H1 (cell line): ENCODE measurements at regions not wholly inside any gene's neighbourhood (a gene's known extent, or its start where the extent isn't known, plus 50 kb on each side); places are given as distances from the start of the nearest gene placed in this dataset.

Experiments used
- CTCF ChIA-PET: fragments of 300-600 bp; sonication (Branson Sonifier 250); formaldehyde crosslinking; loops from one replicate; lab custom pipeline; 2021; ENCODE audit not compliant: partially characterized antibody; lab: Charles Lee
- POLR2A ChIA-PET: fragments of 300-600 bp; sonication (Branson Sonifier 250); formaldehyde crosslinking; loops from one replicate; lab custom pipeline; 2021; ENCODE audit warnings: inconsistent platforms; ENCODE audit not compliant: partially characterized antibody; lab: Charles Lee
- DNase-seq, 2 experiments: peaks; one replicate each; pipeline versions ENCODE4 v3.0.0 to v3.0.0-alpha.2; 2010 to 2022; ENCODE audit warnings: low spot score in 2 of 2, low read depth in 1 of 2, mixed read lengths in 1 of 2
- FAIRE-seq: peaks from 2 replicates; lab custom pipeline; 2011; peaks lifted over from hg19 to GRCh38; lab: Jason Lieb, UNC
- H2AFZ ChIP-seq: 2 replicates; pipeline ENCODE4 v1.8.1; 2012; ENCODE audit warnings: low read length, inconsistent platforms
- H2AK5ac ChIP-seq: 2 replicates; pipeline ENCODE4 v1.6.1; 2013; ENCODE audit warnings: low read depth, low read length
- H2BK120ac ChIP-seq: replicated peaks from 2 replicates; pipeline ENCODE3; 2013; ENCODE audit warnings: low read depth, low read length, inconsistent platforms
- H2BK12ac ChIP-seq: 2 replicates; pipeline ENCODE4 v1.6.1; 2013; ENCODE audit warnings: low read depth, low read length
- H2BK15ac ChIP-seq: 2 replicates; pipeline ENCODE4 v1.6.1; 2013; ENCODE audit warnings: low read length
- H2BK20ac ChIP-seq: 2 replicates; pipeline ENCODE4 v1.6.1; 2013; ENCODE audit warnings: low read length
- H2BK5ac ChIP-seq: 2 replicates; pipeline ENCODE4 v1.6.1; 2013; ENCODE audit warnings: low read depth, low read length
- H3K14ac ChIP-seq: 2 replicates; pipeline ENCODE4 v1.6.1; 2013; ENCODE audit warnings: inconsistent platforms; ENCODE audit not compliant: insufficient read length
- H3K18ac ChIP-seq: 2 replicates; pipeline ENCODE4 v1.6.1; 2013; ENCODE audit warnings: low read length; ENCODE audit errors: extremely low read depth
- H3K23ac ChIP-seq: 2 replicates; pipeline ENCODE4 v1.6.1; 2013; ENCODE audit warnings: inconsistent platforms; ENCODE audit not compliant: insufficient read length
- H3K23me2 ChIP-seq: 2 replicates; pipeline ENCODE4 v1.6.1; 2013; ENCODE audit warnings: low read depth, low read length
- H3K27ac ChIP-seq: 2 replicates; pipeline ENCODE4 v1.6.1; 2011; ENCODE audit warnings: low read depth, low read length, inconsistent platforms
- H3K27me3 ChIP-seq, 4 experiments: replicated peaks in 1 of 4; 1 replicate in 1 of 4; 2 replicates in 3 of 4; pipeline versions ENCODE4 v1.6.1 to v1.8.1; 2011 to 2013; ENCODE audit warnings: low read length in 3 of 4, mild to moderate bottlenecking in 3 of 4, inconsistent platforms in 2 of 4, mixed read lengths in 2 of 4, moderate library complexity in 1 of 4; ENCODE audit not compliant: control insufficient read depth in 3 of 4, insufficient read depth in 3 of 4; ENCODE audit errors: extremely low read depth in 1 of 4
- H3K36me3 ChIP-seq, 4 experiments: 2 replicates each; pipeline versions ENCODE4 v1.6.1 to v1.8.1; 2011 to 2013; ENCODE audit warnings: mild to moderate bottlenecking in 4 of 4, low read length in 3 of 4, moderate library complexity in 2 of 4, control low read depth in 1 of 4, inconsistent platforms in 1 of 4; ENCODE audit not compliant: insufficient read depth in 4 of 4, control insufficient read depth in 2 of 4
- H3K4ac ChIP-seq: replicated peaks from 2 replicates; pipeline ENCODE3; 2013; ENCODE audit warnings: low read length, low read depth, mixed read lengths, inconsistent platforms; ENCODE audit not compliant: insufficient read length
- H3K4me1 ChIP-seq, 4 experiments: replicated peaks in 1 of 4; 1 replicate in 1 of 4; 2 replicates in 3 of 4; pipeline versions ENCODE4 v1.6.1 to v1.8.1; 2011 to 2013; ENCODE audit warnings: low read length in 3 of 4, inconsistent platforms in 2 of 4, mixed read lengths in 1 of 4; ENCODE audit not compliant: insufficient read depth in 4 of 4, control insufficient read depth in 3 of 4
- H3K4me2 ChIP-seq, 2 experiments: 2 replicates each; pipeline versions ENCODE4 v1.6.1 to v1.8.1; 2011 to 2013; ENCODE audit warnings: low read depth in 2 of 2, low read length in 2 of 2, control low read depth in 1 of 2, inconsistent platforms in 1 of 2, mild to moderate bottlenecking in 1 of 2; ENCODE audit not compliant: insufficient read depth in 1 of 2
- H3K4me3 ChIP-seq, 4 experiments: fragments of 200-600, 300-600 bp in 1 of 4; sonication (generic), shearing (Covaris generic), sonication (Bioruptor Twin) in 1 of 4; 2 replicates each; pipeline versions ENCODE4 v1.5.1 to v1.8.1; 2011 to 2016; ENCODE audit warnings: low read length in 4 of 4, low read depth in 3 of 4, control low read depth in 2 of 4, inconsistent platforms in 2 of 4, mild to moderate bottlenecking in 2 of 4, mixed read lengths in 1 of 4, moderate library complexity in 1 of 4; ENCODE audit not compliant: insufficient read depth in 2 of 4; ENCODE audit errors: extremely low read depth in 1 of 4
- H3K56ac ChIP-seq: replicated peaks from 2 replicates; pipeline ENCODE3; 2013; ENCODE audit warnings: low read depth, mild to moderate bottlenecking, mixed read lengths, low read length, inconsistent platforms; ENCODE audit not compliant: insufficient read length
- H3K79me1 ChIP-seq: 2 replicates; pipeline ENCODE4 v1.6.1; 2013; ENCODE audit warnings: low read depth, low read length, control low read depth
- H3K79me2 ChIP-seq, 2 experiments: 2 replicates each; pipeline versions ENCODE4 v1.6.1 to v1.8.1; 2012 to 2013; ENCODE audit warnings: low read length in 2 of 2, mild to moderate bottlenecking in 2 of 2, inconsistent platforms in 1 of 2; ENCODE audit not compliant: insufficient read depth in 2 of 2, control insufficient read depth in 1 of 2
- H3K9ac ChIP-seq, 4 experiments: replicated peaks in 1 of 4; 1 replicate in 1 of 4; 2 replicates in 3 of 4; pipeline versions ENCODE4 v1.6.1 to v1.8.1; 2011 to 2013; ENCODE audit warnings: low read depth in 3 of 4, low read length in 3 of 4, control low read depth in 2 of 4, mild to moderate bottlenecking in 2 of 4, moderate library complexity in 2 of 4, inconsistent platforms in 1 of 4; ENCODE audit errors: extremely low read depth in 1 of 4
- H3K9me3 ChIP-seq, 2 experiments: 2 replicates each; pipeline versions ENCODE4 v1.6.1 to v1.8.1; 2012 to 2013; ENCODE audit warnings: mild to moderate bottlenecking in 2 of 2, moderate library complexity in 2 of 2, control low read depth in 1 of 2, inconsistent platforms in 1 of 2, low read depth in 1 of 2, low read length in 1 of 2, mixed read lengths in 1 of 2; ENCODE audit not compliant: insufficient read depth in 2 of 2
- H4K20me1 ChIP-seq, 2 experiments: replicated peaks in 1 of 2; 2 replicates each; pipeline versions ENCODE3 to v1.8.1; 2011 to 2013; ENCODE audit warnings: inconsistent platforms in 2 of 2, low read length in 2 of 2, mild to moderate bottlenecking in 1 of 2; ENCODE audit not compliant: insufficient read depth in 2 of 2, control insufficient read depth in 1 of 2
- H4K5ac ChIP-seq: 2 replicates; pipeline ENCODE4 v1.6.1; 2013; ENCODE audit warnings: low read length, low read depth, mixed read lengths, inconsistent platforms; ENCODE audit not compliant: insufficient read length
- H4K8ac ChIP-seq: 2 replicates; pipeline ENCODE4 v1.8.0; 2013; ENCODE audit warnings: mild to moderate bottlenecking, moderate library complexity, low read length, inconsistent platforms; ENCODE audit not compliant: insufficient read depth; ENCODE audit errors: extremely low read depth
- H4K91ac ChIP-seq: replicated peaks from 2 replicates; pipeline ENCODE3; 2013; ENCODE audit warnings: low read length, mixed read lengths, inconsistent platforms; ENCODE audit not compliant: insufficient read length
- ATF3 ChIP-seq: IDR thresholded peaks from 2 replicates; pipeline ENCODE4 v1.6.1; 2011; ENCODE audit warnings: low read depth, mild to moderate bottlenecking, low read length; ENCODE audit not compliant: insufficient read depth
- BACH1 ChIP-seq: IDR thresholded peaks from 2 replicates; pipeline ENCODE4 v1.6.1; 2012; ENCODE audit warnings: low read length, improper control_type of control experiment
- BCL11A ChIP-seq, 2 experiments: IDR thresholded peaks; one replicate each; pipeline ENCODE4 v1.6.1; 2011; ENCODE audit warnings: low read depth in 2 of 2, low read length in 2 of 2, mild to moderate bottlenecking in 2 of 2
- EP300 ChIP-seq, 2 experiments: IDR thresholded peaks; 1 replicate in 1 of 2; 2 replicates in 1 of 2; pipeline ENCODE4 v1.6.1; 2011 to 2012; ENCODE audit warnings: low read depth in 2 of 2, low read length in 2 of 2, mild to moderate bottlenecking in 2 of 2, borderline replicate concordance in 1 of 2, inconsistent platforms in 1 of 2, moderate library complexity in 1 of 2
- KDM4A ChIP-seq: IDR thresholded peaks from one replicate; pipeline ENCODE4 v1.7.1; 2012; ENCODE audit warnings: low read depth, mild to moderate bottlenecking, moderate library complexity, low read length, inconsistent platforms; ENCODE audit not compliant: severe bottlenecking
- MAFK ChIP-seq: IDR thresholded peaks from 2 replicates; pipeline ENCODE4 v1.6.1; 2012; ENCODE audit warnings: low read depth, mild to moderate bottlenecking, improper control_type of control experiment, low read length
- POLR2A ChIP-seq, 2 experiments: IDR thresholded peaks; 1 replicate in 1 of 2; 2 replicates in 1 of 2; pipeline ENCODE4 v1.6.1; 2011; ENCODE audit warnings: low read depth in 2 of 2, low read length in 2 of 2, mild to moderate bottlenecking in 2 of 2; ENCODE audit errors: control extremely low read depth in 1 of 2
- SP1 ChIP-seq: IDR thresholded peaks from 2 replicates; pipeline ENCODE4 v1.6.1; 2011; ENCODE audit warnings: low read depth, low read length
- TAF1 ChIP-seq: IDR thresholded peaks from 2 replicates; pipeline ENCODE4 v1.6.1; 2011; ENCODE audit warnings: mild to moderate bottlenecking, low read depth, low read length
- TCF12 ChIP-seq: IDR thresholded peaks from 2 replicates; pipeline ENCODE4 v1.6.1; 2011; ENCODE audit warnings: low read depth, mild to moderate bottlenecking, low read length
- TEAD4 ChIP-seq: IDR thresholded peaks from 2 replicates; pipeline ENCODE4 v1.6.1; 2012; ENCODE audit warnings: low read depth, low read length, inconsistent platforms, mixed read lengths
- WGBS, 2 experiments: shearing (Covaris generic) in 1 of 2; methylation state at CpG; one replicate each; pipeline versions ENCODE4 v1.1.6 to v1.1.7; 2013 to 2015; ENCODE audit warnings: low lambda C conversion rate in 2 of 2, mixed read lengths in 2 of 2, inconsistent platforms in 1 of 2, low coverage in 1 of 2, missing lambda C conversion rate in 1 of 2; ENCODE audit not compliant: insufficient replicate concordance in 2 of 2, insufficient coverage in 1 of 2, insufficient read length in 1 of 2; ENCODE audit errors: extremely low coverage in 1 of 2, missing lambda C conversion rate in 1 of 2; 5-methylcytosine and 5-hydroxymethylcytosine counted together

GRCh38 chr17:11097121-11097520 is 143.9 kb upstream of the SHISA6 start:
- Histone ChIP-seq H3K27ac (no peak overlapping the region), H3K79me2 (no peaks in the 10 kb centered on the region)
- TF ChIP-seq ATF3 (no peak), KDM4A (no peak), EP300 (IDR thresholded peaks at IDR 0.05; ENCODE audit: borderline replicate concordance in 1 of 2, low read depth in 2 of 2, low read length in 2 of 2) (no peak), BCL11A (IDR thresholded peaks at IDR 0.05; ENCODE audit: low read depth in 2 of 2, low read length in 2 of 2) (no peak), SP1 (no peak), TCF12 (no peak), POLR2A (IDR thresholded peaks at IDR 0.05; ENCODE audit: control extremely low read depth in 1 of 2, low read depth in 2 of 2, low read length in 2 of 2) (no peak), TEAD4 (no peak), TAF1 (no peak), BACH1 (no peak), MAFK (no peak)
- TF ChIP-seq, all 59 proteins: peak for 0
- Histone ChIP-seq H3K4me3 (no peak overlapping the region), H2BK20ac (no peak overlapping the region), H3K9me3 (no peaks in the 10 kb centered on the region), H3K23me2 (no peaks in the 10 kb centered on the region), H3K56ac (no peak overlapping the region), H3K23ac (no peak overlapping the region), H3K36me3 (no peaks in the 10 kb centered on the region), H3K4ac (no peak overlapping the region), H4K20me1 (no peaks in the 10 kb centered on the region), H2BK5ac (no peak overlapping the region), H3K18ac (no peak overlapping the region), H3K27me3 (no peaks in the 10 kb centered on the region), H3K4me2 (no peak overlapping the region), H3K14ac (no peak overlapping the region), H2AK5ac (no peak overlapping the region), H3K4me1 (peaks cover 0 to 5% (median under 1%) of the 10 kb centered on the region in 4 experiments; a peak in 1 of 7 replicates), H2BK120ac (no peak overlapping the region), H4K91ac (no peak overlapping the region), H3K9ac (no peak overlapping the region), H2BK15ac (no peak overlapping the region; the same call in 1 of the 2 replicates), H2AFZ (no peak overlapping the region), H2BK12ac (no peak overlapping the region), H4K8ac (no peak overlapping the region), H3K79me1 (no peaks in the 10 kb centered on the region), H4K5ac (no peak overlapping the region)
- ChIA-PET CTCF (interaction anchor here (0.6 to 1.4 kb wide), 3 partner anchors 11 to 157 kb away, joined by 3 read pairs; no protein-coding TSS in a partner anchor), POLR2A (no interaction called here)
- FAIRE-seq, result no peak
- DNase-seq, result no peak
- 87% methylated on average over 3 of the region's 3 CpGs; no CpG with 5 or more reads in 1 of the 2 experiments for WGBS, 2 experiments
